ENCODE measurements at regions not wholly inside any gene's neighbourhood (a gene's known extent, or its start where the extent isn't known, plus 50 kb on each side); places are given as distances from the start of the nearest gene placed in this dataset.
A peak's percentile ranks its signal among the peaks of the same experiment; 100 is the strongest.

DNA sequence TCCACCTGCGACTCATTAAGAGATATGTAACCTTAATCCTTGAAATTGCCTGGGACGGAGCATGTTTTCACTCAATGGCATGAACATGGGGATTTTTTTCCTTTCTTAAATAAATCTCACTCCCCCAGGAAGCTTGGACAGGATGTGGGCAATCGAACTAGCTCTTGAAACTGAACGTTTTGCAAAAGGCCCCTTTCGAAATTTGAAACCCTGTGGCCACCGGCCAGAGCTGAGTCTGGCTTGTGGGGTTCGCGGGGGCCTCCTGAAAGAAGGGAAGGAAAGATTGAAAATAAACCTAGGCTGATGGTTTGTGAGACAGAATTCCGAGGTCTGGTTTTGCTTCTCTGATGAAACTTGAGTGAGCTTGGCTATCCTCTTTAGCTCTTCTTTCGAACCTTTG lies 101.4 kb upstream of the RTL1 start:
- peak; percentile 86 for DNase-seq

DNA sequence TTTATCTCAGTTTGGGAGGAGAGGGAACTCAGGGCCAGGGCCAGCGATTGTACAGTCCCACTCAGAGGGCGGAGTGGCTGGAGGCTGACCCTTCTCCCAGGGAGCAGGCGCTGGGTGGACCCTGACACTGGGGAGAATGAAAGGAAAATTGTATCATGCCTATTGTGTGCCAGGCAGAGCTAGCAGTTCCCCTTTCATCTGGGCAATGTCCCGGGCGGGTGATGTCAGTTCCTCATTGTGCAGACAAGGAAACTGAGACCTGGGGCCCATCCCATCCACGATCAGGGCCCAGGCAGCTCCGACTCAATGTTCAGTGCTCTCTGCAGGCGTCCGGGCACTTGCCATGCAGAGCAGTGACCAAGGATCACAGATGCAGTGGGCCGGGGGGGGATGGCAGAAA lies 101.9 kb upstream of the RTL1 start:
- peak; percentile 34 for DNase-seq

DNA sequence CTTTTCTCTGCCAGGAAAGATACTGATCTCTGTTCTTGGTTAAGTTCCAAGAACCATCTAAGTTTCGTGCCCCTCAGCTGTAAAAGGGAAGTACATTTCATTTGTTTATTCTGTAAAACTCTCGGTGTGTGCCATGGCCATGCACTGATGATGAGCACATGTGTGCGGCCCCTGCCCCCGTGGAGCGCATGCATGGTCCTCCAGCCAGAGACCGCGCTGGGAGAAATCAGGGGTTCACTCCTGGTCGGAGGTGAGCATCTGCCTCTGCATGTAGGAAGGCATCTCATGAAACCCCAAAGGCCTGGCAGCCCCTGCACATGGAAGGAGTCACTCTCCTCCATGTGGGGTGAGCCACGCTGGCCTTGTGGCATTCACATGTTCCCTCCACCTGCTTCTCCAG lies 102.5 kb upstream of the RTL1 start:
- DNase-seq: peak; percentile 15

DNA sequence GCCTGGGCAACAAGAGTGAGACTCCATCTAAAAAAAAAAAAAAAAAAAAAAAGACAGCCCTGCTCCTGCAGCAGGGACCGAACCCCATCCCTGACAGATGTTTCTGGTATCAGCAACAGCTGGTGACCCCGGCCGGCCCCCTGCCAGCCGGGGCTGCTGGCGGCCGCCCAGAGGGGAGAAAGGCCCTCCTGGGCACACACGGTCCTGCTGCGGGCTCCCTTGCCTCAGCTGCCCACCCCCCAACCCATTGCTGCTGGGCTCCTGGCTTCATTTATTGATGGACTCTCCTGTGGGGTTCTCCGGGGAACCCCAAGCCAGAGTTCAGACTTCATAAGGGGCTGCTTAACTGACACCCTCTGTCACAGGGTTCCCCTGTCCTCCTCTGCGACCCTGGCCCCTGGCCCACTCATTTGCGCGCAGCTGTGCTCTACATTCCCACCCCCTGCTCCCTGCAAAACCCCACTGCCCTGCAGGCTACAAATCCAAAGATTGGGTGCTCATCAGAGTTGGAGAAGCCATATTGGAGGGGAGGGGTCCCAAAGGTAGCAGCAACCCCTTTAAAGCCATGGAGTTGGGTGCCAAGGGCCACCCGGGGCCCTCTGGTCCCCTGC lies 103.6 kb upstream of the RTL1 start:
- peak; percentile 17 for DNase-seq

DNA sequence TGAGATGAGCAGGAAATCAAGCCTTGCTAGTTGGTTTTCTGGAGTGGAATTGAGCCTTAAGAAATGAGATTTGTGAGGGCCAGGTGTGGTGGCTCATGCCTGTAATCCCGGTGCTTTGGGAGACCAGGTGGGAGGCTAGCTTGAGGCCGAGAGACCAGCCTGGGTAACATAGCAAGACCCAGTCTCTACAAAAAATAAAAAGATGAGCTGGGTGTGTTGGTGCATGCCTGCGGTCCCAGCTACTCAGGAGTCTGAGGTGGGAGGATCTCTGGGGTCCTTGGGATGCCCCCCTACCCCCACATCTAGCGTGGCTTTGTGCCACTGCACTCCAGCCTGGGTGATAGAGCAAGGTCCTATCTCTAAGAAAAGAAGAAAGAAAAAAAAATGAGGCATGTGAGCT lies 104.2 kb upstream of the RTL1 start:
- DNase-seq: peak; percentile 13

DNA sequence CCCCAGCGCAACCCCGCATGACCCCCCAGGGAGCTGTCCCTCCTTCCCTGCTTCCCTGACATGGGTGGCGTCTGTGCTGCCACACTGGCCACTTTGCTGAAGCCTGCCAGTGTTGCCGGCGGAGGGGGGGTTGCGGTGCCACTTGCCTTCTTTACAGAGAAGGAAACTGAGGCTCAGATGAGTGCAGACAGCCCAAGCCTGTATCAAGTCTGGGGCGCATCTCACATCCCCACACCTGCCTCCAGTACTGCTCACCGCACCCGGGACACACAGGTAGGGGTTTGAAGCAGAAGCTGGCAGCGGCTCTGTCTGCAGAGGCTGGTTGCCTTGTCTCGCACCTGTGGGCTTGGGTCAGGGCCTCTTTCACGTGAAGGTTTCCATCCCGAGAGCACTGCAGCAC lies 104.7 kb upstream of the RTL1 start:
- peak; percentile 31 for DNase-seq

DNA sequence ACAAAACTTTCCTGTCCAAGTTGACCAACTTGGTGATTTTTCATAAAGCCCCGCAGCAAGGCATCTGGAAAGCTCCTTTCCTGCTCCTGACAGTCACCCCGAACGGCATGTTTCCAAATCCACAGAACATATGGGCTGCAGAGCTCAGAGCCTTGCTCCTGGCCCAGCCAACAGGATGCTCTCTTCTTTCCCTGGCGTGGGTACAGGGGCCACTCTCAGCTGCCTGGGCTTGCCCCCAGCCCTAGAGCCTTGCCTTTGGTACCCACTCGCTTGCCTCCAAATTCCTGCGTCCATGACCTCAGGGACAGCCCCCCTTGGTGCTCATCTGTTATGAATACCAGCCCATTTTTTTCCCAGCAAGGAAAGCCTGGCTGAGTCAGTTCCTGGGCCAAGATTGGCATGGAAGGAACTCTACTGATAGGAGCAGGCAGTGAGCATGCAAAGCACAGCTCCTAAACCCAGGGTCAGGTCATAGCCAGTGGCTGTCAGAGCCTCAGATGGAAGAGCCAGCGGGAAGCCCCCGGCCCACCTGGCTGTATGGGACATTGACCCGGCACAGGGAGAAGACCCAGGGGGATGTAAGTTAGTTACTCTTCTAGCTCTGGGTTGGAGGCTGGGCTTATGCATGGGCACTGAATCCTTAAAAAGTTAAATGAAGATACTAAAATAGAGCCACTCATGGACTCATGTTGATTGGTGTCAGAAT lies 105.3 kb upstream of the RTL1 start:
- DNase-seq: peak; percentile 37

DNA sequence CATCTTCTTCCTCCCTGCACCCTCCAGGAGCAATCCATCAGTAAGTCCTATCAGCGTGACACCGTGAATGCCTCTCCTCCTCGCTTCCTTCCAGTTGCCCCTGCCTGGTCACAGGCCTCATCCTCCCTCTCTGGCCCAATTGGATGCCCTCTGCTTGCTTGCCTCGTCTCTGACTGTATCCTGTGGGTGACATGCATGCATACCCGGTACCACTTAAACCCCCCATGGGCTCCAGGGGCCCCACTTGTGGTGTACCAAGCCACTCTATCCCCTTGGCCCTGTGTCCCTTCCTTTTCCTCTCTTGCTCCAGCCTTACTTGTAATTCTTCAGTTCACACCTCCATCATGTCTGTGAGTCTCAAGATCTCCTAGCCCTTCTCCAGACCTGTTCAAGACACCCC lies 106.0 kb upstream of the RTL1 start:
- DNase-seq: peak; percentile 8

DNA sequence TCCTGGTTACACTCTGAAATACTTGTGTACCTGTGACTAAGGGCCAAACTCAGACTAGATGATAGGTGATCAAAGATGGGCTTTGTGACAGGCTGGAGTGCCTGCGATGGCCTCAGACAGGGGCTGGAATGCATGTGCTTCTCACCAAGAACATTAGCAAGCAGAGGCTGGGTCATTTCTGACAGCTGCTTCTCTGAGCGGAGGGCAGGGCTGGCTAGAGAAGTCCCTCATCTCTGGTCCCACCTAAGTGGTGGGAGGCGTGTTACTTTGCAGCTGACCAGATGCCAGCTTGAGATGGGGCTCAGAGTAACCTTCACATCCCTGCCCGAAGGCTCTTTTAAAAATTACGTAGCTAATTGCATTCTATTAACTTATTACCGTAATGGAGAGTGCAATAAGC lies 106.8 kb upstream of the RTL1 start:
- peak; percentile 14 for DNase-seq

DNA sequence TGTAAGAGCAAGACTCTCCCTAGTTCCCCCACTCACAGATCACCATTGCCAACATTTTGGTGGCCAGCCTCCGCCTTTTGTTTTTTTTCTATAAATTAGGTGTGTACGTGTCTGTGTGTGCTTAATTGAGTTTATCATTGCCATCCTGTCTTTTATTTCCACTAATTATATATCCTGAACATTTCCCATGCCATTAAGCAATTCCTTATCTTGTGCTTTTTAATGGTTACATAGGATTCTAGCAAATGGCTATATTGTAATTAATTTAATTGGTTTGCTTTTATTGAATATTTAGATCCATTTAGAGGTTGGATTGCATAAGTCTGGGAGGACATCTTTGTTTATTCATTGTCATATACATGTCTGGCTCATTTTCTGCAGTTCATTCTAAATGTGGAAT lies 107.3 kb upstream of the RTL1 start:
- no peak for DNase-seq

DNA sequence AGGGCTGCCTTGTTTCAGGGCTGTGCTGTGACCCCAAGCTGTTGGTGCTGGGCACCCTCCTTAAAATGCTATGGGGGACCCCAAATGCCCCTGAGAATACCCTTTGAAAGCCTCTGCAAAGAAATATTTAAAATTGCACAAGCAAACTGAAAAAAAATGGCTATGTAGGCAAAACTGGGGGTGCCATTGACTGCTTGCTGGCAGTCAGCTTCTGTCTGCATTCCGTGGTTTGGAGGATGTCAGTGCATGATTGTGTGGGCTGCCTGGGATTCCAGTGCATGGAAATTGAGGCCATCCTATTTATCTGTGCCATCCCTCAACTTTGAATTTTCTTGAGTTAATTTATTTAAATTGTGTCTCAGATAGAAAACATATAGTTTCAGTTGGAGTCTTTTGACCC lies 113.7 kb upstream of the RTL1 start:
- peak; percentile 33 for DNase-seq

DNA sequence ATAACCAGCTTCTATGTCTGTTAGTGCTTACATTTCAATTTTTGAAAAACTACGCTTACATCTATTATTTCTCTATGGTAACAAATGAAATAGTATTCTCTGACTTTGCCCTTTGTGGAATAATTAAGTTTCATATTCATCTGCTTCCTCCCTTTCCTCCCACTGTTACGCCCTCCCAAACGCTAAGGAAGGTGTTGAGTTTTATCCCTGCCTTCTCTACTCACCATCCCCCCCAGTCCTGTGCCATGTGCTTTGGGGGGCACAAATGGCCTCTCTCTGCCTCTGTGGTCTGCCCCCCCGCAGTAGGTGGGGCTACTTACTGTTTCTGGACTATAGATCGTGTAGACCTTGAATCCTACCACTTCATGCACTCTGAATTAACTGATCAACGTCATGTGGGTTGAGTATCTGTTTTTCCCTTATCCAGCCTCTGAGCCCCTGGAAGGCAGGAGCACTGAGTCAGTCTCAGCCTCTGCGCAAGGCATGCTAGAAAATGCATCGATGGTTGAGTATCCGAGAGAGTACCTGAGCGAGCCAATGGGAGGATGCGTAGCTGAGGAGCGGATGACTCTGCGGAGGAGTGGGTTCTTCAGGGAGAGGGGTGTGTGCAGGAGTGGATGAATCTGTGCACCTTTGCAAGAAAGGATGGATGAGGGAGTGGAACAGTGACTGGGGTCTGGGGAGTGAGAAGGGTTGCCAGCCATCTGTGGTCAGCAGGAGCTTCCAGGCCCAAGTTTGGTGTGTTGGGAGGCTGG lies 114.5 kb upstream of the RTL1 start:
- no peak for DNase-seq

DNA sequence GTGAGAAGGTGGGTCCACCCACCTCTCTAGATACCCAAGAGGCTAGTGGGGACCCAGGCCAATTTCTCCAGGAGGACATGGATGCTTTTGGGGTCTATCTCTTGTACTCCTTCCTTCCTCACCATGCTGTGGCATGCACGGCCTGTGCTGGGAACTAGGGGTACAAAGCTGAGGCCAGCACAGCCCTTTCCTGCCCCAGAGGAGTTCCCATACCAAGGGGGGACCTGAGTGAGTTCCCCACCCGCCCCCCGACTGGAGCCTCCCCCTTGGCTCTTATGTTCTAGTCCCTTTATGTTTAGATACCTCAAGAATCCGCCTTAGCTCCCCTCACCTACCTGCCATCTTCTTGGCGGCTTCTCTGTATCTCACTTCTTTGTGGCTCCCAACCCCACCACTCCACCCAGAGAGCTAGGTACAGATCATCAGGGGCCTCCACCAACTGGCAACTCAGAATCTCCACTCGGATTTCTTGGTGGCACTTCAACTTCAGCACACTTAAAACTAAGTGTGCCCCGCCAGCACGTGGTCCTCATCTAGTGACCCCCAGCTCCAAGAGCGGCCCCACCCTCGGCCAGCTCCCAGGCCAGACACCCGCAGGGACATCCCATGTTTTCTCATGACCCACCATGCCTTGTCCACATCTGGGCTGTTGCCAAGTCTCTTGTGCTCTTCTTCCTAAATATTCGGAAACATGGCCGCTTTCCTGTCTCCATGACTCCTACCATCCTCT lies 115.2 kb upstream of the RTL1 start:
- peak; percentile 16 for DNase-seq

DNA sequence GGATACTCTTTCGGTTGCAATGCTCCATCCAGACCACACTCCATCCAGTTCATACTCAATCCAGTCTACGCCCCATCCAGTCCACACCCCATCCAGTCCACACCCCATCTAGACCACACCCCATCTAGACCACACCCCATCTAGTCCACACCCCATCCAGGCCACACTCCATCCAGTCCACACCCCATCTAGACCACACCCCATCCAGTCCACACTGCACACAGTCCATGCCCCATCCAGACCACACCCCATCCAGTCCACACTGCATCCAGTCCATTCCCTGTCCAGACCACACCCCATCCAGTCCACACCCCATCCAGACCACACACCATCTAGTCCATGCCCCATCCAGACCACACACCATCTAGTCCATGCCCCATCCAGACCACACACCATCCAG lies 116.0 kb upstream of the RTL1 start:
- DNase-seq: peak; percentile 17

DNA sequence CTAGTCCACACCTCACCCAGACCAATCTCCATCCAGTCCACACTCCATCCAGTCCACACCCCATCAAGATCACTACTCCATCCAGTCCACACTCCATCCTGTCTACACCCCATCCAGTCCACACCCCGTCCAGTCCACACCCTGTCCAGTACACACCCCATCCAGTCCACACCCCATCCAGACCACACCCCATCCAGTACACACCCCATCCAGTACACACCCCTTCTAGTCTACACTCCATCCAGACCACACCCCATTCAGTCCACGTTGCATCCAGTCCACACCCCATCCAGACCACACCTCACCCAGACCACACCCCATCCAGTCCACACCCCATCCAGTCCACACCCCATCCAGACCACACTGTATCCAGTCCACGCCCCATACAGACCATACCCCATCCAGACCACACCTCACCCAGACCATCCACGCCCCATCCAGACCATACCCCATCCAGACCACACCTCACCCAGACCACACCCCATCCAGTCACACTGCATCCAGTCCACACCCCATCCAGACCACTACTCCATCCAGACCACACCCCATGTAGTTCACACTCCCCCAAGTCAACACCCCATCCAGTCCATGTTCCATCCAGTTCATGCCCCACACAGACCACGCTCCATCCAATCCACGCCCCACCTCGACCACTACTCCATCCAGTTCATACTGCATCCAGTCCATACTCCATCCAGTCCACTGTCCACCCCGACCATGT lies 116.6 kb upstream of the RTL1 start:
- peak; percentile 15 for DNase-seq

DNA sequence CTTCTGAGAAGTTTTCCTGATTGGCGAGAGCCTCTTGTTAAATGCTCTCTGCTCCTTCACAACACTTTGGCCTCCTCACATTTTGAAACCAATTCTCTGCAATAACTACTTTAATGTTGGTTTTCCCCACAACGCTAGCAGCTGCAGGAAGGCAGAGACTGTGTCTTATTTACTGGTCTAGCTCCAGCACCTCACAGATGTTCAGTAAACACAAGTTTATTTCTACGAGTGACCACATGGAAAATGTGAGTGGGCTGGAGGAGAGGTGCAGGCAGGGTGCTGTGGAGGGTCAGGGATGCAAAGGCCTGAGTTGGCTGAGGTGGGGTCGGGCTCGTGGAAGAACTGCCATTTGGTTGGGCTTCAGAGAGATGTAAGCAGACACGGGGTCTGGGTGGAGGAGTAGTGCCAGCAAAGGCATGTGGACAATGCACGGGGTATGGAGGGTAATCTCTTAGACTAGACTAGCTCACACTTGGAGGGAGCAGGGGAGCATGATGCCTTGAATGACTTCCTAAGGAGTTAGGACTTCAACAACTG lies 117.4 kb upstream of the RTL1 start:
- DNase-seq: peak; percentile 13

DNA sequence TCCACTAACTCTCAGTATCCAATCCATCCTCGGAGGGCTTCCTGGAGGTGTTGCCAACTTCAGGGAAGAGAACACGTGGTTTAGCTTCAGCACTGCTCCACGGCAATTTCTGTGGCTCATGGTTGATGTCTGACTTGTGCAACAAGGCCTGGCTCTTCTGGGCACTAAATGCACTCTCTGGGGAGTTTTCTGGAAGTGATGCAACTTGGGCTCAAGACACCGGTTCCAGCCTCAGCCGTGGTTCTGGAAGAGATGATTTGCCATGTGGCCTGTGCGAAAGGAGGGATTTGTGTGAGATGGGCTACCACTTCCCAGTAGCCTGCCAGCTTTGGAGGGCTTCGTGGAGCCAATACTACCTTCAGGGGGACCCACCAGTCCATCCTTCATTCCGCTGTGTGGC lies 118.6 kb upstream of the RTL1 start:
- peak; percentile 16 for DNase-seq

DNA sequence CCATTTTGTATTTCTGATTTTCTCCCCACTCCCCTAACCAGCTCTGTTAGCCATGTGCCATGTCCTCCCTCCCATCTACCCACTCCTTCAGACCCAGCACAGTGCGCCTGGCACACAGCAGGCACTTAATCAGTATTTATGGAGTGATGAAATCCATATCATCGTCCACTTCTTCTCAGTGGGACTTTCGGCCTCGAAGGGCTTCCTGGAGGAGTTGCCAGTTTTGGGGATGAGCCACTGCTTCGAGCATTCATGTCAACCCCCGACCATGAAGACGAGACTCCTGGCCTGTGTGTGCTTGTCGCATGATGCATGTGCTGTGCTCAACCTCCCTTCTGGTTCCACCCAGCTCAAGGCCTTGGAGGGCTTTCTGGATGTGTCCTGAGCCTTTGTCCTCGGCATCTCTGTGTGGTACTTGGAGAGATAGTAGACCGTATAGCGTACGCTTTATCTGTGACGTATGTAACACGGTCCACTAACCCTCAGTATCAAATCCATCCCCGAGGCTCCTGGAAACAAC lies 119.5 kb upstream of the RTL1 start:
- DNase-seq: peak; percentile 16

DNA sequence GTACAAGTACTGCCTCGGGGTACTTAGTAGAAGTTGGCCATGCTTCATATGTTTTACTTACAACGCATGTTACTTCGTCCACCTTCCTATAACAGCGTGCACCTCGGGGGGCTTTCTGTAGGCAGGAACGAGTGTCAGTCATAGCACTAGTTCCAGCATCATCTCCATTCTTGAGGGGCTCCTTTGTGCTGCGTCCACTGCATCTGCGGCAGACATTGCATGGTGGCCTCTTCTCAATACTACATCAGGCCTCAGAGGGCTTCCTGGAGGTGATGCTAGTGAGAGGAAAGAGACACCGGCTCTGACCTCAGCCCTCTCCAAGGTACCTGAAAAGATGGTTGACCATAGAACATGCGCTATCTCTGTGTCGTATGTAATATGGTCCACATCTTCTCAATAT lies 121.2 kb upstream of the RTL1 start:
- peak; percentile 6 for DNase-seq

DNA sequence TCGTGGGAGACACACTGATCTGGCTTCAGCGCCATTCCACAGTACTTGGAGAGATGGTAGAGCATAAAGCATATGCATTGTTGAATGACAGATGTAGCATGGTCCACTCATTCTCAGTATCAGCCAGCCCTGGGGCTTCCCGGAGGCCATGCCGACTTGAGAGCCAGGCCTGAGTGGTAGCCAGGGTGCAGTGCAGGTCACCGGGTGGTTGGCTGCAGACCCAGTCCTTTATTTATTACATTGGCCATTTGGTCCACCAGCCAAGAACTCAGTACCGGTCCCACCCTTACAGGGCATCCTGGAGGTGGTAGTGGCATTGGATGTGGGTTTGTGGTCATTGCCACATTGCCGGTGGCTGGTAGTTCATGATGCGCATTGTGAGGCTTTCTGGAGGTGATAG lies 121.6 kb upstream of the RTL1 start:
- DNase-seq: no peak

DNA sequence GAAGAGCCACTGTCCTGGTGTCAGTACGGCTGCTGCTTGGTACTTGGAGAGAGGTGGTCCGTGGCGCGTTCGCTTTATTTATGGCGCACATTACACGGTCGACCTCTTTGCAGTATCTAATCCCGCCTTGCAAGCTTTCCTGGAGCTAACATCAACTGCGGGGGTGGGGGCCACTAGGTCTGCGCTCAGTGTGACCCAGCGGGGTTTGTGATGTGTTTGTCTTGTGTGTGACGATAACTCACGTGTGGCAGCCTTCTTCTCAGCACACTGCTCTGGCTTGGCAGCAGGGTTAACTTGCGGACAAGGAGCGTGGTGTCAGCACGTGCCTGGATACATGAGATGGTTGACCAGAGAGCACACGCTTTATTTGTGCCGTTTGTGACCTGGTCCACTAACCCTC lies 122.2 kb upstream of the RTL1 start:
- DNase-seq: peak; percentile 15

DNA sequence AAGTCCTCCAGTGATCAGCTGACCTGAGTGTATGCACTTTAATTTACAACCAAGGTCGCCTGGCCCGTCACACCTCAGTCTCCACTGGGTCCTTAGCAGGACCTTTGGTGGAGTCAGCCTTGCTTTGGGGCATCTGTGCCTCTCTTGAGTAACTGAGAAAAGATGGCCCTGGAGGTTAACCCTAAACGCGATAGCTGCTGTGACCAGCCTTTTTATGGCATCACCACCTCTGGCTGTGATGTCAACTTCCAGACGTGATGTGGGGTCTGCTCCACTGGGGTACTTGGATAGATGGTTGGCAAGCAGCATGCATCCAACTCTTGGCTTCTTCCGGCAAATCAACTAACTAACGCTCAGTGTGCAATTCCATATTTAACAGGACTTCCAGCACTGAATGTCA lies 122.8 kb upstream of the RTL1 start:
- DNase-seq: no peak

Measured in femur (tissue), 1 donor.